HepG2 (cell line): ENCODE measurements at regions not wholly inside any gene's neighbourhood (a gene's known extent, or its start where the extent isn't known, plus 50 kb on each side); places are given as distances from the start of the nearest gene placed in this dataset.
A peak's percentile ranks its signal among the peaks of the same experiment; 100 is the strongest.

Experiments used
- AHDC1 ChIP-seq: sonication (generic); formaldehyde crosslinking; IDR thresholded peaks from 2 replicates; pipeline ENCODE4 v1.5.1; 2020; ENCODE audit warnings: mild to moderate bottlenecking, missing genetic modification reagents, borderline replicate concordance
- MAFG ChIP-seq: sonication (generic); formaldehyde crosslinking; IDR thresholded peaks from 2 replicates; pipeline ENCODE4 v1.5.1; 2020; ENCODE audit warnings: mild to moderate bottlenecking, missing genetic modification reagents
- MTF1 ChIP-seq: sonication (generic); formaldehyde crosslinking; IDR thresholded peaks from 2 replicates; pipeline ENCODE4 v1.5.0; 2020; ENCODE audit warnings: missing genetic modification reagents
- MXD1 ChIP-seq: sonication (generic); formaldehyde crosslinking; IDR thresholded peaks from 2 replicates; pipeline ENCODE4 v1.4.0; 2020; ENCODE audit warnings: mild to moderate bottlenecking, missing genetic modification reagents
- NFKB2 ChIP-seq: sonication (generic); formaldehyde crosslinking; IDR thresholded peaks from 2 replicates; pipeline ENCODE4 v1.4.0; 2020; ENCODE audit warnings: missing genetic modification reagents, borderline replicate concordance
- TBL1XR1 ChIP-seq: fragments of 150-350 bp; IDR thresholded peaks from 2 replicates; pipeline ENCODE4 v1.6.1; 2014; ENCODE audit warnings: borderline replicate concordance, low read length; ENCODE audit not compliant: partially characterized antibody
- THYN1 ChIP-seq: sonication (generic); formaldehyde crosslinking; IDR thresholded peaks from 2 replicates; pipeline ENCODE4 v1.8.1; 2023; ENCODE audit warnings: low read depth, mild to moderate bottlenecking, moderate library complexity, missing genetic modification reagents, borderline replicate concordance
- ZC3H4 ChIP-seq: sonication (generic); formaldehyde crosslinking; IDR thresholded peaks from 2 replicates; pipeline ENCODE4 v1.4.0; 2020; ENCODE audit warnings: missing genetic modification reagents, borderline replicate concordance
- ZNF264 ChIP-seq: sonication (generic); formaldehyde crosslinking; IDR thresholded peaks from 2 replicates; pipeline ENCODE4 v1.4.0; 2020; ENCODE audit warnings: missing genetic modification reagents
- ZNF276 ChIP-seq: sonication (generic); formaldehyde crosslinking; IDR thresholded peaks from 2 replicates; pipeline ENCODE4 v1.4.0; 2020; ENCODE audit warnings: mild to moderate bottlenecking, low read depth, missing genetic modification reagents
- ZNF615 ChIP-seq: sonication (generic); formaldehyde crosslinking; IDR thresholded peaks from 2 replicates; pipeline ENCODE4 v1.5.0; 2020; ENCODE audit warnings: mild to moderate bottlenecking, missing genetic modification reagents, borderline replicate concordance
- ZNF841 ChIP-seq: sonication (generic); formaldehyde crosslinking; IDR thresholded peaks from 2 replicates; pipeline ENCODE4 v1.8.1; 2023; ENCODE audit warnings: missing genetic modification reagents, borderline replicate concordance
- ZSCAN30 ChIP-seq: sonication (generic); formaldehyde crosslinking; IDR thresholded peaks from 2 replicates; pipeline ENCODE4 v1.5.0; 2020; ENCODE audit warnings: mild to moderate bottlenecking, missing genetic modification reagents
- TF ChIP-seq, protein P1 (sequence below): IDR thresholded peaks from 2 replicates; pipeline ENCODE4 v1.6.1; 2016; ENCODE audit warnings: missing biosample characterization, missing genetic modification reagents, low read depth
- TF ChIP-seq, protein P2 (sequence below): IDR thresholded peaks from 2 replicates; pipeline ENCODE4 v1.6.1; 2016; ENCODE audit warnings: missing compliant biosample characterization, missing genetic modification reagents, borderline replicate concordance
- TF ChIP-seq, protein P3 (sequence below): sonication (generic); formaldehyde crosslinking; IDR thresholded peaks from 2 replicates; pipeline ENCODE4 v1.4.0; 2020; ENCODE audit warnings: mild to moderate bottlenecking, missing genetic modification reagents

- TF ChIP-seq AHDC1 (peak; percentile 58; the same call in 1 of the 2 replicates), NFKB2 (CRISPR knock-in tag) (peak; percentile 94; the same call in 1 of the 2 replicates), ZNF264 (no peak), TBL1XR1 (no peak), ZC3H4 (CRISPR knock-in tag) (no peak), ZSCAN30 (CRISPR knock-in tag) (no peak), ZNF615 (CRISPR knock-in tag) (no peak), ZNF276 (CRISPR knock-in tag) (peak; percentile 86; the same call in 1 of the 2 replicates), MTF1 (no peak), ZNF841 (CRISPR knock-in tag) (peak; percentile 87; the same call in 1 of the 2 replicates), MAFG (CRISPR knock-in tag) (no peak), MXD1 (CRISPR knock-in tag) (peak; percentile 90), THYN1 (no peak)
- TF ChIP-seq, protein P1, sequence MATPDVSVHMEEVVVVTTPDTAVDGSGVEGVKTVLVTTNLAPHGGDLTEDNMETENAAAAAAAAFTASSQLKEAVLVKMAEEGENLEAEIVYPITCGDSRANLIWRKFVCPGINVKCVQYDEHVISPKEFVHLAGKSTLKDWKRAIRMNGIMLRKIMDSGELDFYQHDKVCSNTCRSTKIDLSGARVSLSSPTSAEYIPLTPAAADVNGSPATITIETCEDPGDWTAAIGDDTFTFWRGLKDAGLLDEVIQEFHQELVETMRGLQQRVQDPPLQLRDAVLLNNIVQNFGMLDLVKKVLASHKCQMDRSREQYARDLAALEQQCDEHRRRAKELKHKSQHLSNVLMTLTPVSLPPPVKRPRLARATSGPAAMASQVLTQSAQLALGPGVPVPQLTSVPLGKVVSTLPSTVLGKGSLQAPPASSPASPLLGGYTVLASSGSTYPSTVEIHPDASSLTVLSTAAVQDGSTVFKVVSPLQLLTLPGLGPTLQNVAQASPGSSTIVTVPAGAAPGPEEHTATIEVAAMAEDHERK (CRISPR knock-in tag), result no peak
- TF ChIP-seq, protein P2, sequence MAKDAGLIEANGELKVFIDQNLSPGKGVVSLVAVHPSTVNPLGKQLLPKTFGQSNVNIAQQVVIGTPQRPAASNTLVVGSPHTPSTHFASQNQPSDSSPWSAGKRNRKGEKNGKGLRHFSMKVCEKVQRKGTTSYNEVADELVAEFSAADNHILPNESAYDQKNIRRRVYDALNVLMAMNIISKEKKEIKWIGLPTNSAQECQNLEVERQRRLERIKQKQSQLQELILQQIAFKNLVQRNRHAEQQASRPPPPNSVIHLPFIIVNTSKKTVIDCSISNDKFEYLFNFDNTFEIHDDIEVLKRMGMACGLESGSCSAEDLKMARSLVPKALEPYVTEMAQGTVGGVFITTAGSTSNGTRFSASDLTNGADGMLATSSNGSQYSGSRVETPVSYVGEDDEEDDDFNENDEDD (CRISPR knock-in tag), result peak; percentile 95; the same call in 1 of the 2 replicates
- TF ChIP-seq, protein P3, sequence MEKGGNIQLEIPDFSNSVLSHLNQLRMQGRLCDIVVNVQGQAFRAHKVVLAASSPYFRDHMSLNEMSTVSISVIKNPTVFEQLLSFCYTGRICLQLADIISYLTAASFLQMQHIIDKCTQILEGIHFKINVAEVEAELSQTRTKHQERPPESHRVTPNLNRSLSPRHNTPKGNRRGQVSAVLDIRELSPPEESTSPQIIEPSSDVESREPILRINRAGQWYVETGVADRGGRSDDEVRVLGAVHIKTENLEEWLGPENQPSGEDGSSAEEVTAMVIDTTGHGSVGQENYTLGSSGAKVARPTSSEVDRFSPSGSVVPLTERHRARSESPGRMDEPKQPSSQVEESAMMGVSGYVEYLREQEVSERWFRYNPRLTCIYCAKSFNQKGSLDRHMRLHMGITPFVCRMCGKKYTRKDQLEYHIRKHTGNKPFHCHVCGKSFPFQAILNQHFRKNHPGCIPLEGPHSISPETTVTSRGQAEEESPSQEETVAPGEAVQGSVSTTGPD (CRISPR knock-in tag), result no peak
Measured at GRCh38 chr12:132426349-132427173, 63.4 kb upstream of the FBRSL1 start (continued).
